Osteocyte (in vitro differentiated cells): ENCODE measurements at regions not wholly inside any gene's neighbourhood (a gene's known extent, or its start where the extent isn't known, plus 50 kb on each side); places are given as distances from the start of the nearest gene placed in this dataset.

Experiments used
- DNase-seq: peaks from one replicate; pipeline ENCODE4 v3.0.0; 2021; ENCODE audit warnings: mixed read lengths; ENCODE audit not compliant: unreplicated experiment; ENCODE audit errors: extremely low spot score
- H3K27ac Mint-ChIP-seq: one replicate; pipeline ENCODE4 v1.8.0; 2021; ENCODE audit warnings: mild to moderate bottlenecking, mixed read lengths; ENCODE audit not compliant: unreplicated experiment
- H3K27me3 Mint-ChIP-seq: one replicate; pipeline ENCODE4 v1.8.0; 2021; ENCODE audit warnings: mixed read lengths; ENCODE audit not compliant: unreplicated experiment
- H3K36me3 Mint-ChIP-seq: one replicate; pipeline ENCODE4 v1.8.0; 2021; ENCODE audit warnings: mixed read lengths; ENCODE audit not compliant: unreplicated experiment
- H3K4me1 Mint-ChIP-seq: one replicate; pipeline ENCODE4 v1.8.0; 2021; ENCODE audit warnings: mixed read lengths; ENCODE audit not compliant: unreplicated experiment
- H3K4me3 Mint-ChIP-seq: one replicate; pipeline ENCODE4 v1.8.0; 2021; ENCODE audit warnings: mild to moderate bottlenecking, moderate library complexity, mixed read lengths; ENCODE audit not compliant: unreplicated experiment
- H3K9me3 Mint-ChIP-seq: one replicate; pipeline ENCODE4 v1.8.0; 2021; ENCODE audit warnings: mixed read lengths; ENCODE audit not compliant: unreplicated experiment
- CTCF ChIP-seq: fragments of 200-600 bp; sonication (generic); IDR thresholded peaks from 2 replicates; pipeline ENCODE4 v1.5.0; 2021; ENCODE audit warnings: antibody characterized with exemption, mild to moderate bottlenecking, moderate library complexity

GRCh38 chr12:45559537-45559936, 170.0 kb upstream of the ARID2 start:
- no peaks in the 10 kb centered on the region for H3K36me3 Mint-ChIP-seq
- no peak for DNase-seq
- no peak overlapping the region for H3K4me3 Mint-ChIP-seq
- H3K27ac Mint-ChIP-seq: no peak overlapping the region
- peaks cover 4% of the 10 kb centered on the region for H3K9me3 Mint-ChIP-seq
- no peak for TF ChIP-seq CTCF
- H3K27me3 Mint-ChIP-seq: peaks cover 24% of the 10 kb centered on the region
- H3K4me1 Mint-ChIP-seq: no peaks in the 10 kb centered on the region

- Mint-ChIP-seq H3K9me3 (peaks cover 4% of the 10 kb centered on the region), H3K4me1 (no peaks in the 10 kb centered on the region), H3K4me3 (no peak overlapping the region), H3K36me3 (no peaks in the 10 kb centered on the region), H3K27ac (no peak overlapping the region), H3K27me3 (peaks cover 24% of the 10 kb centered on the region)
- no peak for TF ChIP-seq CTCF
- no peak for DNase-seq
Measured at GRCh38 chr12:45560689-45561088, 168.8 kb upstream of the ARID2 start.

GRCh38 chr12:45561488-45561887, 168.0 kb upstream of the ARID2 start:
- peaks cover 25% of the 10 kb centered on the region for H3K27me3 Mint-ChIP-seq
- H3K9me3 Mint-ChIP-seq: peaks cover 4% of the 10 kb centered on the region
- H3K4me3 Mint-ChIP-seq: no peak overlapping the region
- no peaks in the 10 kb centered on the region for H3K36me3 Mint-ChIP-seq
- no peak for TF ChIP-seq CTCF
- no peak overlapping the region for H3K27ac Mint-ChIP-seq
- no peak for DNase-seq
- H3K4me1 Mint-ChIP-seq: no peaks in the 10 kb centered on the region

GRCh38 chr12:45565590-45565989, 163.9 kb upstream of the ARID2 start:
- Mint-ChIP-seq H3K4me1 (no peaks in the 10 kb centered on the region), H3K9me3 (peaks cover 4% of the 10 kb centered on the region), H3K27ac (no peak overlapping the region), H3K4me3 (no peak overlapping the region), H3K36me3 (no peaks in the 10 kb centered on the region), H3K27me3 (peaks cover 42% of the 10 kb centered on the region)
- no peak for DNase-seq
- no peak for TF ChIP-seq CTCF

GRCh38 chr12:45566257-45566656, 163.2 kb upstream of the ARID2 start:
- H3K4me1 Mint-ChIP-seq: no peaks in the 10 kb centered on the region
- peaks cover 48% of the 10 kb centered on the region for H3K27me3 Mint-ChIP-seq
- no peak for TF ChIP-seq CTCF
- no peak for DNase-seq
- H3K36me3 Mint-ChIP-seq: no peaks in the 10 kb centered on the region
- no peak overlapping the region for H3K4me3 Mint-ChIP-seq
- H3K9me3 Mint-ChIP-seq: peaks cover 4% of the 10 kb centered on the region
- H3K27ac Mint-ChIP-seq: no peak overlapping the region
